IMR-90 (cell line): ENCODE measurements at regions not wholly inside any gene's neighbourhood (a gene's known extent, or its start where the extent isn't known, plus 50 kb on each side); places are given as distances from the start of the nearest gene placed in this dataset.

ENCODE experiments used
- ATAC-seq: fragments of 200-7000 bp; cut with Tn5 transposase; 2 replicates; pipeline ENCODE4 v1.9.1; 2020; ENCODE audit warnings: low read depth, mild to moderate bottlenecking, moderate library complexity
- BruUV-seq: library from RNA; stranded (reverse); fragments of 400-500 nt; replicated peaks from 2 replicates; lab custom pipeline; 2021; lab: Mats Ljungman, UMichigan
- CTCF ChIA-PET: fragments of 300-600 bp; formaldehyde crosslinking; extraction: SDS; loops from one replicate; lab custom pipeline; 2021; ENCODE audit warnings: antibody characterized with exemption; lab: Yijun Ruan, JAX
- POLR2A ChIA-PET: fragments of 300-600 bp; sonication (Branson Sonifier 250); formaldehyde crosslinking; loops from one replicate; lab custom pipeline; 2022; ENCODE audit warnings: antibody characterized with exemption; ENCODE audit not compliant: unreplicated experiment; lab: Charles Lee
- DNase-seq: peaks from one replicate; pipeline ENCODE4 v3.0.0; 2013
- H2AFZ ChIP-seq: replicated peaks from 2 replicates; pipeline ENCODE3; 2013; ENCODE audit warnings: low read length, mild to moderate bottlenecking; ENCODE audit not compliant: poor library complexity
- H2AK5ac ChIP-seq: 2 replicates; pipeline ENCODE4 v1.6.1; 2013; ENCODE audit warnings: low read depth, low read length, inconsistent platforms
- H2AK9ac ChIP-seq: replicated peaks from 2 replicates; pipeline ENCODE3; 2013; ENCODE audit warnings: mild to moderate bottlenecking, low read depth, low read length, moderate library complexity; ENCODE audit not compliant: poor library complexity
- H2BK120ac ChIP-seq: 2 replicates; pipeline ENCODE4 v1.6.1; 2013; ENCODE audit warnings: low read depth, low read length, inconsistent platforms
- H2BK15ac ChIP-seq: 3 replicates; pipeline ENCODE4 v1.6.1; 2013; ENCODE audit warnings: low read depth, low read length, inconsistent platforms
- H2BK20ac ChIP-seq: 2 replicates; pipeline ENCODE4 v1.6.1; 2013; ENCODE audit warnings: low read depth, mild to moderate bottlenecking, inconsistent platforms, low read length, moderate library complexity
- H2BK5ac ChIP-seq: 2 replicates; pipeline ENCODE4 v1.6.1; 2013; ENCODE audit warnings: mild to moderate bottlenecking, low read depth, low read length, inconsistent platforms; ENCODE audit not compliant: poor library complexity, severe bottlenecking
- H3K14ac ChIP-seq: replicated peaks from 2 replicates; pipeline ENCODE4 v1.6.1; 2013; ENCODE audit warnings: low read depth, low read length, inconsistent platforms
- H3K18ac ChIP-seq: 2 replicates; pipeline ENCODE4 v1.6.1; 2013; ENCODE audit warnings: low read depth, low read length, control low read depth
- H3K23ac ChIP-seq: 2 replicates; pipeline ENCODE4 v1.6.1; 2013; ENCODE audit warnings: low read depth, low read length, inconsistent platforms
- H3K27ac ChIP-seq: 2 replicates; pipeline ENCODE4 v1.5.1; 2013; ENCODE audit warnings: mild to moderate bottlenecking, control low read depth, low read length; ENCODE audit not compliant: insufficient read depth
- H3K27me3 ChIP-seq: 2 replicates; pipeline ENCODE4 v1.6.1; 2013; ENCODE audit warnings: low read length; ENCODE audit not compliant: control insufficient read depth, insufficient read depth
- H3K36me3 ChIP-seq: 2 replicates; pipeline ENCODE4 v1.6.1; 2013; ENCODE audit warnings: low read length, mixed read lengths; ENCODE audit not compliant: control insufficient read depth, insufficient read depth
- H3K4ac ChIP-seq: 2 replicates; pipeline ENCODE4 v1.6.1; 2013; ENCODE audit warnings: low read depth, low read length, inconsistent platforms
- H3K4me1 ChIP-seq: 2 replicates; pipeline ENCODE4 v1.6.1; 2013; ENCODE audit warnings: low read length, mixed read lengths; ENCODE audit not compliant: control insufficient read depth, insufficient read depth
- H3K4me2 ChIP-seq: 2 replicates; pipeline ENCODE4 v1.6.1; 2013; ENCODE audit warnings: low read depth, mild to moderate bottlenecking, control low read depth, low read length, moderate library complexity
- H3K4me3 ChIP-seq: 2 replicates; pipeline ENCODE4 v1.5.1; 2013; ENCODE audit warnings: low read depth, mild to moderate bottlenecking, control low read depth, low read length, moderate library complexity; ENCODE audit not compliant: insufficient read depth
- H3K56ac ChIP-seq: 2 replicates; pipeline ENCODE4 v1.6.1; 2013; ENCODE audit warnings: low read length, inconsistent platforms; ENCODE audit not compliant: insufficient read depth; ENCODE audit errors: extremely low read depth
- H3K79me1 ChIP-seq, 2 experiments: 2 replicates each; pipeline ENCODE4 v1.6.1; 2013; ENCODE audit warnings: low read length in 2 of 2, inconsistent platforms in 1 of 2, low read depth in 1 of 2
- H3K9ac ChIP-seq: 2 replicates; pipeline ENCODE4 v1.6.1; 2013; ENCODE audit warnings: low read depth, low read length, control low read depth
- H3K9me1 ChIP-seq: 2 replicates; pipeline ENCODE4 v1.6.1; 2013; ENCODE audit warnings: low read length, inconsistent platforms; ENCODE audit not compliant: insufficient read depth
- H3K9me3 ChIP-seq: 2 replicates; pipeline ENCODE4 v1.6.1; 2013; ENCODE audit warnings: low read length; ENCODE audit not compliant: control insufficient read depth, insufficient read depth
- H4K20me1 ChIP-seq: 2 replicates; pipeline ENCODE4 v1.6.1; 2013; ENCODE audit warnings: low read length, inconsistent platforms; ENCODE audit not compliant: insufficient read depth
- H4K5ac ChIP-seq: 2 replicates; pipeline ENCODE4 v1.6.1; 2013; ENCODE audit warnings: mild to moderate bottlenecking, low read depth, low read length, control low read depth
- H4K8ac ChIP-seq, 2 experiments: 2 replicates each; pipeline ENCODE4 v1.6.1; 2013; ENCODE audit warnings: low read depth in 2 of 2, low read length in 2 of 2, control low read depth in 1 of 2, inconsistent platforms in 1 of 2
- H4K91ac ChIP-seq: 2 replicates; pipeline ENCODE4 v1.6.1; 2013; ENCODE audit warnings: low read depth, low read length, inconsistent platforms; ENCODE audit not compliant: insufficient read depth
- FOS ChIP-seq: fragments of 150-350 bp; IDR thresholded peaks from 2 replicates; pipeline ENCODE4 v1.6.1; 2016; ENCODE audit warnings: low read depth, low read length
- WGBS, 2 experiments: methylation state at CpG; one replicate each; pipeline versions ENCODE4 v1.1.5 to v1.1.7; 2013; ENCODE audit warnings: missing lambda C conversion rate in 2 of 2; ENCODE audit not compliant: insufficient read length in 1 of 2; ENCODE audit errors: extremely low coverage in 2 of 2; 5-methylcytosine and 5-hydroxymethylcytosine counted together
- dilution Hi-C: fragments of 300-500 bp; cut with HindIII; formaldehyde crosslinking; loops from one replicate; pipeline ENCODE4 v1.14.3; 2018; ENCODE audit warnings: low sequenced_read_pairs; ENCODE audit not compliant: unreplicated experiment
- in situ Hi-C: fragments of 300-500 bp; cut with MboI; formaldehyde crosslinking; loops from 3 replicates; pipeline ENCODE4 v1.14.3; 2019; ENCODE audit warnings: low sequenced_read_pairs, inconsistent platforms, mixed read lengths
- intact Hi-C: fragments of 100-400 bp; cut with micrococcal nuclease; formaldehyde crosslinking; loops from 2 replicates; pipeline ENCODE4 v1.10.0; 2022

DNA sequence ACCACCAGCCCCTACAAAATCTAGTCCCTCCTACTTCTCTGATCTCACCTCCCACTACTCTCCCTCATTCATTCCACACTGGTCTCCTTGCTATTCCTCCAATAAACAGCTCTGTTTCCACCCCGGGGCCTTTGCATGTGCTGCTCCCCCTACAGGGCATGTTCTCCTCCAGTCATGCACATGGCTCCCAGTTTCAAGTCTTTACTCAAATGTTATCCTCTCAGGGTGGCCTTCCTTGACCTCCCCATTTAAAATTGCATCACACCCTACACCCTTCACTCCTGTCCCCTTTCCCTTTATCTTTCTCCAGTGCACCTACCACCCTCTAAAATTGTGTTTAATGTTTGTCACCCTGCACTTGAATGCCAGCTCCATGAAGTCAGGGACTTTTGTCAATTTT, 174.5 kb downstream of the MRPL14 start:
- Histone ChIP-seq H3K9ac (no peak overlapping the region), H3K27me3 (no peaks in the 10 kb centered on the region), H2BK120ac (no peak overlapping the region), H3K9me1 (no peaks in the 10 kb centered on the region; the same call in 1 of the 2 replicates), H2BK15ac (no peak overlapping the region), H2AK5ac (no peak overlapping the region), H3K14ac (no peak overlapping the region), H3K56ac (no peak overlapping the region), H3K18ac (no peak overlapping the region), H4K8ac (no peak overlapping the region), H3K4me3 (no peak overlapping the region), H3K79me1 (no peaks in the 10 kb centered on the region), H3K4me2 (no peak overlapping the region), H3K9me3 (no peaks in the 10 kb centered on the region), H3K4ac (no peak overlapping the region), H3K23ac (no peak overlapping the region), H2AK9ac (no peak overlapping the region), H2BK20ac (no peak overlapping the region), H3K4me1 (peaks cover 13% of the 10 kb centered on the region), H3K27ac (no peak overlapping the region), H4K5ac (no peak overlapping the region), H4K20me1 (no peaks in the 10 kb centered on the region), H4K91ac (no peak overlapping the region), H2BK5ac (no peak overlapping the region), H3K36me3 (no peaks in the 10 kb centered on the region), H2AFZ (no peak overlapping the region)
- ChIA-PET POLR2A (no interaction called here), CTCF (no interaction called here)
- no peak for DNase-seq
- no peak for TF ChIP-seq FOS
- WGBS, 2 experiments, result 91% methylated on average over 1 of the region's 1 CpG; no CpG with 5 or more reads in 1 of the 2 experiments
- dilution Hi-C loops (no loop called here), in situ Hi-C loops (no loop called here), intact Hi-C loops (loop anchor here (2.0 to 10.0 kb wide), 2 partner anchors 126 to 288 kb away; no protein-coding TSS in a partner anchor)
- no peak for ATAC-seq
- BruUV-seq, result no TSS peak
